Nucleus accumbens (tissue), 56 donors: ENCODE measurements at regions not wholly inside any gene's neighbourhood (a gene's known extent, or its start where the extent isn't known, plus 50 kb on each side); places are given as distances from the start of the nearest gene placed in this dataset.
"Not testable (repeated sequence)": the region's sequence is repeated elsewhere in the genome, so short reads cannot be mapped to it uniquely, and the experiment has no call there.

Experiments
- DNase-seq, 56 donors: peaks; one replicate each; lab custom pipeline; 2025; lab: John Stamatoyannopoulos, UW

GRCh38 chr4:125003840-125004239 lies 291.3 kb upstream of the ANKRD50 start:
- DNase-seq: no peak

- no peak for DNase-seq
Measured at GRCh38 chr4:124997991-124998390, 285.5 kb upstream of the ANKRD50 start.

- DNase-seq: no peak
Measured at GRCh38 chr4:124997124-124997523, 284.6 kb upstream of the ANKRD50 start.

- no peak for DNase-seq
Measured at GRCh38 chr4:124993838-124994237, 281.3 kb upstream of the ANKRD50 start.

- DNase-seq: no peak
Measured at GRCh38 chr4:124990398-124990797, 277.9 kb upstream of the ANKRD50 start.

GRCh38 chr4:124980276-124980752 lies 267.8 kb upstream of the ANKRD50 start:
- DNase-seq: no peak

GRCh38 chr4:124978536-124978935 lies 266.0 kb upstream of the ANKRD50 start:
- DNase-seq: not testable (repeated sequence)

GRCh38 chr4:124977045-124977444 lies 264.5 kb upstream of the ANKRD50 start:
- no peak for DNase-seq

- no peak for DNase-seq
Measured at GRCh38 chr4:124974152-124974551, 261.6 kb upstream of the ANKRD50 start.

GRCh38 chr4:124973716-124974115 lies 261.2 kb upstream of the ANKRD50 start:
- no peak for DNase-seq

GRCh38 chr4:124970011-124970410 lies 257.5 kb upstream of the ANKRD50 start:
- no peak for DNase-seq

- no peak for DNase-seq
Measured at GRCh38 chr4:124965497-124965891, 253.0 kb upstream of the ANKRD50 start.

- no peak for DNase-seq
Measured at GRCh38 chr4:124964852-124965496, 252.4 kb upstream of the ANKRD50 start.

GRCh38 chr4:124964251-124964650 lies 251.7 kb upstream of the ANKRD50 start:
- DNase-seq: no peak

GRCh38 chr4:124961138-124961750 lies 248.7 kb upstream of the ANKRD50 start:
- DNase-seq: no peak

- DNase-seq: no peak
Measured at GRCh38 chr4:124958847-124959246, 246.3 kb upstream of the ANKRD50 start.

GRCh38 chr4:124955476-124955875 lies 242.9 kb upstream of the ANKRD50 start:
- no peak for DNase-seq

GRCh38 chr4:124954046-124954445 lies 241.5 kb upstream of the ANKRD50 start:
- DNase-seq: no peak

GRCh38 chr4:124953486-124953885 lies 241.0 kb upstream of the ANKRD50 start:
- DNase-seq: no peak

GRCh38 chr4:124953061-124953460 lies 240.5 kb upstream of the ANKRD50 start:
- DNase-seq: no peak

GRCh38 chr4:124952601-124953000 lies 240.1 kb upstream of the ANKRD50 start:
- no peak for DNase-seq

GRCh38 chr4:124948976-124949597 lies 236.6 kb upstream of the ANKRD50 start:
- DNase-seq: no peak
